ENCODE measurements at regions not wholly inside any gene's neighbourhood (a gene's known extent, or its start where the extent isn't known, plus 50 kb on each side); places are given as distances from the start of the nearest gene placed in this dataset.

DNA sequence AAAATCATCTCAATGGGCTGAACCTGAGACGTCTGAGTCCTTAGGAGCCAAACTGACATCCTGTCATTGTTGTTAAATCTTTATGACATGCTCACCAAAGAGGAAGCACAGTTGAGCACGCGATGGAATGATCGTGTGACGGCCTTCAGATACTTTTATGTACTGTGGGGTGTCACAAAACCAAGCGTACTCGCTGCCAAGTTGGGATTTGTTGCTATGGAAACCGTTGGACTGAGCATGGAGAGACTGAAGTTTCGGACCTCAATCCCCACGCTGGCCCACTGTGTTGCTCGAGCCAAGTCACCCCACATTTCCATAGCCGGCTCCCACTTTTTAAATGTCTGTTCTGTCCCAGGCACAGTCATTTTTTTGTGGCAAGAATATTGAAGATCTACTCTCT lies 222.8 kb upstream of the SDK2 start:
- TF ChIP-seq POLR2A (IDR thresholded peaks at IDR 0.05; ENCODE audit: control extremely low read depth in 1 of 2, low read depth in 2 of 2, low read length in 2 of 2): no peak
- no peak for TF ChIP-seq TAF1 (IDR thresholded peaks at IDR 0.05; ENCODE audit: low read depth, low read length)
- TF ChIP-seq RNF2 (IDR thresholded peaks at IDR 0.05; ENCODE audit: borderline replicate concordance, low read depth, low read length, missing control alignments, poor library complexity, severe bottlenecking): no peak
- TF ChIP-seq GABPA (IDR thresholded peaks at IDR 0.05; ENCODE audit: borderline replicate concordance, insufficient read depth, low read length): no peak
- TF ChIP-seq CTCF (IDR thresholded peaks at IDR 0.05; ENCODE audit: control extremely low read depth in 1 of 3, insufficient read depth in 1 of 3, low read depth in 1 of 3, low read length in 3 of 3): no peak
- TF ChIP-seq KDM1A (IDR thresholded peaks at IDR 0.05; ENCODE audit: borderline replicate concordance, low read length): no peak
- no peak for TF ChIP-seq HDAC2 (IDR thresholded peaks at IDR 0.05; ENCODE audit: borderline replicate concordance in 1 of 2, low read depth in 2 of 2, low read length in 2 of 2)
- TF ChIP-seq POLR2AphosphoS5 (IDR thresholded peaks at IDR 0.05; ENCODE audit: low read depth, low read length): no peak
- no peak for TF ChIP-seq CBX5 (IDR thresholded peaks at IDR 0.05; ENCODE audit: low read depth, low read length)
- TF ChIP-seq, protein P1, sequence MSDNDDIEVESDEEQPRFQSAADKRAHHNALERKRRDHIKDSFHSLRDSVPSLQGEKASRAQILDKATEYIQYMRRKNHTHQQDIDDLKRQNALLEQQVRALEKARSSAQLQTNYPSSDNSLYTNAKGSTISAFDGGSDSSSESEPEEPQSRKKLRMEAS (IDR thresholded peaks at IDR 0.05): no peak
- no peak for TF ChIP-seq EZH2 (IDR thresholded peaks at IDR 0.05; ENCODE audit: low read depth, low read length, severe bottlenecking)
